ENCODE measurements at regions not wholly inside any gene's neighbourhood (a gene's known extent, or its start where the extent isn't known, plus 50 kb on each side); places are given as distances from the start of the nearest gene placed in this dataset.

GRCh38 chr7:49530481-49530880, 243.0 kb upstream of the VWC2 start:
- TF ChIP-seq GLIS2 (tag by site-specific recombination; IDR thresholded peaks at IDR 0.05) = no peak
- TF ChIP-seq CTCF (tag by site-specific recombination; IDR thresholded peaks at IDR 0.05) = no peak
- no peak for TF ChIP-seq AEBP2 (tag by site-specific recombination; IDR thresholded peaks at IDR 0.05; ENCODE audit: borderline replicate concordance)

Measured in HEK293 (cell line).